ENCODE measurements at regions not wholly inside any gene's neighbourhood (a gene's known extent, or its start where the extent isn't known, plus 50 kb on each side); places are given as distances from the start of the nearest gene placed in this dataset.

DNA sequence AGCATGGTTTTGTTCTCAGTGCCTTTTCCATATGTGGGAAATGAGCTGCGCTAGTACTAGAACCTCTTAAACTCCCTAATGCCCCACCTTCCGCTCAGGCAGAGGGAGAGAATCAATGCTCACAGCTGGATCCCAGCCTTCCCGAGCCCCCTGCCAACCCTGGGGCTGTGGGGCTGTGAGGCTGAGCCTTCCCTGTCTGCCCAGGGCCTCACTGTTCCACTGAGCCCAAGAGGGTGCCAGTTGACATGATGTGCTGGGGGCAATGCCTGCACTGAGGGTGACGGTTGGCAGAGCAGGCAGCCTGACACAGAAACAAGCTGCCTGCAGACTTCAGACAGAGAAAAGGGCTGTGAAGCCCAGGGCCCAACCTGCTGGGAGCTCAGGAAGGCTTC, 602.4 kb upstream of the RAB6C start (continued):
- TF ChIP-seq, protein P1, sequence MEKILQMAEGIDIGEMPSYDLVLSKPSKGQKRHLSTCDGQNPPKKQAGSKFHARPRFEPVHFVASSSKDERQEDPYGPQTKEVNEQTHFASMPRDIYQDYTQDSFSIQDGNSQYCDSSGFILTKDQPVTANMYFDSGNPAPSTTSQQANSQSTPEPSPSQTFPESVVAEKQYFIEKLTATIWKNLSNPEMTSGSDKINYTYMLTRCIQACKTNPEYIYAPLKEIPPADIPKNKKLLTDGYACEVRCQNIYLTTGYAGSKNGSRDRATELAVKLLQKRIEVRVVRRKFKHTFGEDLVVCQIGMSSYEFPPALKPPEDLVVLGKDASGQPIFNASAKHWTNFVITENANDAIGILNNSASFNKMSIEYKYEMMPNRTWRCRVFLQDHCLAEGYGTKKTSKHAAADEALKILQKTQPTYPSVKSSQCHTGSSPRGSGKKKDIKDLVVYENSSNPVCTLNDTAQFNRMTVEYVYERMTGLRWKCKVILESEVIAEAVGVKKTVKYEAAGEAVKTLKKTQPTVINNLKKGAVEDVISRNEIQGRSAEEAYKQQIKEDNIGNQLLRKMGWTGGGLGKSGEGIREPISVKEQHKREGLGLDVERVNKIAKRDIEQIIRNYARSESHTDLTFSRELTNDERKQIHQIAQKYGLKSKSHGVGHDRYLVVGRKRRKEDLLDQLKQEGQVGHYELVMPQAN (IDR thresholded peaks at IDR 0.05; ENCODE audit: borderline replicate concordance): no peak
- TF ChIP-seq IRF2 (CRISPR knock-in tag; IDR thresholded peaks at IDR 0.05) (no peak), ZNF140 (CRISPR knock-in tag; IDR thresholded peaks at IDR 0.05) (no peak), FOXA1 (IDR thresholded peaks at IDR 0.05; ENCODE audit: borderline replicate concordance) (no peak)

DNA sequence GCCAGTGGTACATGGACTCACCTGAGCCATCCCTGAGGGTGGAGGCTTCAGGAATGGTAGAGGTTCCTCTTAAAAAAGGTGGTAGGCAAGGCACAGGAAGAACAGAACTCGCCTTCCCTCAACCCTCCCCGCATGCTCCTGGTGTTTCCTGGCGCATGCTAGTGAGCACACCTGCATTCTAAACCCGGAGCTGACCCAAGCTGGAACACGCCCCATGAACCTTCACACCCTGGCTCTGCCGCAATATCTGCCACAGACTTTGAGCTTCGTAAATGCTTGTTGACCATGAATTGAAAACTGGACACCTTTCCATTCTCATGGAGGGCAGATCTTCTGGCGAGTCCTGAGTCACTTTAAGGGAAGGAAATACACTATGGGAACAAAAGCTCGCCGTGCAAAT, 601.3 kb upstream of the RAB6C start:
- 0% methylated on average over 9 of the region's 10 CpGs for WGBS (ENCODE audit: insufficient coverage, low coverage, missing lambda C conversion rate)
- ATAC-seq: no peak

More for the DNA sequence above, 601.3 kb upstream of the RAB6C start:
- H3K27ac ChIP-seq (ENCODE audit: extremely low read depth, low read depth, low read length): no peak overlapping the region
- no peak overlapping the region for H2AFZ ChIP-seq (ENCODE audit: low read depth, low read length)
- POLR2A ChIA-PET: interaction anchor here (0.6 kb wide), 1 partner anchor 1004 kb away, joined by 4 read pairs; no protein-coding TSS in a partner anchor
- no peaks in the 10 kb centered on the region for H3K36me3 ChIP-seq (ENCODE audit: control insufficient read depth, insufficient read depth, low read length)
- BruUV-seq (replicated peaks): no TSS peak
- no peak overlapping the region for H3K9ac ChIP-seq (ENCODE audit: insufficient read depth in 1 of 2, low read depth in 2 of 2, low read length in 2 of 2)
- no peak overlapping the region for H3K4me3 ChIP-seq
- H3K9me3 ChIP-seq (replicated peaks; ENCODE audit: control insufficient read depth, insufficient read depth, low read depth, low read length): no peaks in the 10 kb centered on the region
- H3K79me2 ChIP-seq (ENCODE audit: control insufficient read depth, insufficient read depth, low read length): no peaks in the 10 kb centered on the region
- no peak for TF ChIP-seq ZNF57 (CRISPR knock-in tag; IDR thresholded peaks at IDR 0.05)
- no peak for TF ChIP-seq HDAC1 (IDR thresholded peaks at IDR 0.05)
- TF ChIP-seq MTF1 (CRISPR knock-in tag; IDR thresholded peaks at IDR 0.05; ENCODE audit: borderline replicate concordance): no peak
- TF ChIP-seq ZNF282 (CRISPR knock-in tag; IDR thresholded peaks at IDR 0.05): no peak
- TF ChIP-seq, protein P2, sequence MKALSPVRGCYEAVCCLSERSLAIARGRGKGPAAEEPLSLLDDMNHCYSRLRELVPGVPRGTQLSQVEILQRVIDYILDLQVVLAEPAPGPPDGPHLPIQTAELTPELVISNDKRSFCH (CRISPR knock-in tag; IDR thresholded peaks at IDR 0.05): no peak
- TF ChIP-seq, protein P2 (tag; IDR thresholded peaks at IDR 0.05): no peak
- TF ChIP-seq KLF13 (tag; IDR thresholded peaks at IDR 0.05; ENCODE audit: borderline replicate concordance, low read depth): no peak
- no peak for TF ChIP-seq HDAC6 (IDR thresholded peaks at IDR 0.05; ENCODE audit: low read depth, low read length)
- no peak for TF ChIP-seq POLR3G (IDR thresholded peaks at IDR 0.05; ENCODE audit: extremely low read depth, insufficient read length, insufficient replicate concordance)
- no peak for TF ChIP-seq MYC (IDR thresholded peaks at IDR 0.05; ENCODE audit: low read depth, low read length)
- TF ChIP-seq MYC (CRISPR knock-in tag; IDR thresholded peaks at IDR 0.05; ENCODE audit: borderline replicate concordance, low read depth): no peak
- no peak for TF ChIP-seq STAG1 (CRISPR knock-in tag; IDR thresholded peaks at IDR 0.05; ENCODE audit: borderline replicate concordance)
- no peak for TF ChIP-seq ZNF780A (CRISPR knock-in tag; IDR thresholded peaks at IDR 0.05)
- CTCF ChIA-PET (ENCODE audit: low intra/inter-chr PET ratio): no interaction called here
- DNase-seq (ENCODE audit: extremely low read depth in 1 of 4, low spot score in 3 of 4) (no peak), FAIRE-seq (no peak)
- H3K4me2 ChIP-seq (ENCODE audit: insufficient read depth, low read length): no peak overlapping the region
- H3K4me1 ChIP-seq (replicated peaks in 1 of 2; ENCODE audit: control insufficient read depth in 2 of 2, insufficient read depth in 2 of 2, low read length in 2 of 2): no peaks in the 10 kb centered on the region
- in situ Hi-C loops (cut with MboI) (no loop called here), intact Hi-C loops (cut with micrococcal nuclease) (no loop called here)
- H3K27me3 ChIP-seq (ENCODE audit: control insufficient read depth in 2 of 2, insufficient read depth in 2 of 2, low read length in 2 of 2): peaks cover 0 to 5% of the 10 kb centered on the region in 2 experiments; a peak in 1 of 5 replicates
- H4K20me1 ChIP-seq (replicated peaks; ENCODE audit: control insufficient read depth, insufficient read depth, low read length): no peaks in the 10 kb centered on the region
- no peaks in the 10 kb centered on the region for H3K9me1 ChIP-seq (ENCODE audit: control insufficient read depth, insufficient read depth, low read length)
